ENCODE measurements at regions not wholly inside any gene's neighbourhood (a gene's known extent, or its start where the extent isn't known, plus 50 kb on each side); places are given as distances from the start of the nearest gene placed in this dataset.

GRCh38 chr21:35236090-35236489 lies 187.0 kb upstream of the RUNX1 start:
- FAIRE-seq (no peak), DNase-seq (ENCODE audit: low read depth, low spot score) (no peak)
- no peaks in the 10 kb centered on the region for H4K20me1 ChIP-seq (replicated peaks; ENCODE audit: control insufficient read depth, extremely low read depth, insufficient read depth, low read length)
- H3K9me3 ChIP-seq (replicated peaks; ENCODE audit: control insufficient read depth, insufficient read depth, low read length), result no peaks in the 10 kb centered on the region
- no peak overlapping the region for H2AFZ ChIP-seq (ENCODE audit: low read depth, low read length)
- intact Hi-C loops (cut with micrococcal nuclease), result no loop called here
- no peaks in the 10 kb centered on the region for H3K36me3 ChIP-seq (ENCODE audit: control insufficient read depth in 2 of 2, extremely low read depth in 1 of 2, insufficient read depth in 2 of 2, low read length in 2 of 2)
- no peak overlapping the region for H3K4me2 ChIP-seq (ENCODE audit: insufficient read depth, low read length)
- POLR2A ChIA-PET, result no interaction called here
- no peaks in the 10 kb centered on the region for H3K9me1 ChIP-seq (replicated peaks; ENCODE audit: control insufficient read depth, extremely low read depth, insufficient read depth, low read length)
- H3K4me1 ChIP-seq (ENCODE audit: control insufficient read depth, extremely low read depth, insufficient read depth, low read length), result peaks cover 17% of the 10 kb centered on the region
- TF ChIP-seq POLR2A (IDR thresholded peaks at IDR 0.05; ENCODE audit: low read depth, low read length), result no peak
- TF ChIP-seq CTCF (IDR thresholded peaks at IDR 0.05; ENCODE audit: extremely low read depth in 1 of 2, insufficient read depth in 1 of 2, low read depth in 1 of 2, low read length in 2 of 2), result no peak
- no peak for TF ChIP-seq GATA2 (IDR thresholded peaks at IDR 0.05; ENCODE audit: insufficient read depth, insufficient read length, low read depth, low read length)
- no peak for TF ChIP-seq POLR2AphosphoS5 (IDR thresholded peaks at IDR 0.05; ENCODE audit: insufficient read depth, low read depth, low read length)
- TF ChIP-seq FOS (IDR thresholded peaks at IDR 0.05; ENCODE audit: borderline replicate concordance, insufficient read depth, low read length), result no peak
- no peak overlapping the region for H3K27ac ChIP-seq (ENCODE audit: insufficient read depth, low read depth, low read length)
- no TSS peak for BruUV-seq (replicated peaks)
- H3K27me3 ChIP-seq (ENCODE audit: control insufficient read depth in 2 of 2, insufficient read depth in 2 of 2, low read length in 2 of 2), result no peaks in the 10 kb centered on the region
- dilution Hi-C loops (cut with MboI; ENCODE audit: extremely low pct_ligation_motif_present, low sequenced_read_pairs), result no loop called here
- no peak overlapping the region for H3K9ac ChIP-seq (replicated peaks; ENCODE audit: extremely low read depth, insufficient read depth, low read length)
- no peaks in the 10 kb centered on the region for H3K79me2 ChIP-seq (ENCODE audit: control insufficient read depth, insufficient read depth, low read length)
- H3K4me3 ChIP-seq (replicated peaks in 1 of 3; ENCODE audit: insufficient read depth in 1 of 3, low read depth in 1 of 3, low read length in 3 of 3), result no peak overlapping the region
- CTCF ChIA-PET, result no interaction called here

- Histone ChIP-seq H3K9me1 (replicated peaks; ENCODE audit: control insufficient read depth, extremely low read depth, insufficient read depth, low read length) (no peaks in the 10 kb centered on the region), H3K27me3 (ENCODE audit: control insufficient read depth in 2 of 2, insufficient read depth in 2 of 2, low read length in 2 of 2) (no peaks in the 10 kb centered on the region), H2AFZ (ENCODE audit: low read depth, low read length) (no peak overlapping the region), H3K4me2 (ENCODE audit: insufficient read depth, low read length) (no peak overlapping the region), H3K4me3 (replicated peaks in 1 of 3; ENCODE audit: insufficient read depth in 1 of 3, low read depth in 1 of 3, low read length in 3 of 3) (no peak overlapping the region), H3K9me3 (replicated peaks; ENCODE audit: control insufficient read depth, insufficient read depth, low read length) (no peaks in the 10 kb centered on the region), H3K36me3 (ENCODE audit: control insufficient read depth in 2 of 2, extremely low read depth in 1 of 2, insufficient read depth in 2 of 2, low read length in 2 of 2) (no peaks in the 10 kb centered on the region), H3K9ac (replicated peaks; ENCODE audit: extremely low read depth, insufficient read depth, low read length) (no peak overlapping the region), H3K79me2 (ENCODE audit: control insufficient read depth, insufficient read depth, low read length) (no peaks in the 10 kb centered on the region), H4K20me1 (replicated peaks; ENCODE audit: control insufficient read depth, extremely low read depth, insufficient read depth, low read length) (no peaks in the 10 kb centered on the region), H3K27ac (ENCODE audit: insufficient read depth, low read depth, low read length) (no peak overlapping the region), H3K4me1 (ENCODE audit: control insufficient read depth, extremely low read depth, insufficient read depth, low read length) (peaks cover 19% of the 10 kb centered on the region)
- CTCF ChIA-PET, result no interaction called here
- dilution Hi-C loops (cut with MboI; ENCODE audit: extremely low pct_ligation_motif_present, low sequenced_read_pairs) (no loop called here), intact Hi-C loops (cut with micrococcal nuclease) (no loop called here)
- TF ChIP-seq CTCF (IDR thresholded peaks at IDR 0.05; ENCODE audit: extremely low read depth in 1 of 2, insufficient read depth in 1 of 2, low read depth in 1 of 2, low read length in 2 of 2), result no peak
- TF ChIP-seq POLR2A (IDR thresholded peaks at IDR 0.05; ENCODE audit: low read depth, low read length), result no peak
- TF ChIP-seq MYC (IDR thresholded peaks at IDR 0.05; ENCODE audit: low read depth, low read length), result no peak
- no peak for TF ChIP-seq JUN (IDR thresholded peaks at IDR 0.05; ENCODE audit: borderline replicate concordance, insufficient read depth, insufficient read length, low read depth)
- POLR2A ChIA-PET, result no interaction called here
- no TSS peak for BruUV-seq (replicated peaks)
- no peak for FAIRE-seq
- DNase-seq (ENCODE audit: low read depth, low spot score), result no peak
Measured at GRCh38 chr21:35234725-35235124, 185.6 kb upstream of the RUNX1 start.

Data from endothelial cell of umbilical vein (primary cell).